ENCODE measurements at regions not wholly inside any gene's neighbourhood (a gene's known extent, or its start where the extent isn't known, plus 50 kb on each side); places are given as distances from the start of the nearest gene placed in this dataset.

DNA sequence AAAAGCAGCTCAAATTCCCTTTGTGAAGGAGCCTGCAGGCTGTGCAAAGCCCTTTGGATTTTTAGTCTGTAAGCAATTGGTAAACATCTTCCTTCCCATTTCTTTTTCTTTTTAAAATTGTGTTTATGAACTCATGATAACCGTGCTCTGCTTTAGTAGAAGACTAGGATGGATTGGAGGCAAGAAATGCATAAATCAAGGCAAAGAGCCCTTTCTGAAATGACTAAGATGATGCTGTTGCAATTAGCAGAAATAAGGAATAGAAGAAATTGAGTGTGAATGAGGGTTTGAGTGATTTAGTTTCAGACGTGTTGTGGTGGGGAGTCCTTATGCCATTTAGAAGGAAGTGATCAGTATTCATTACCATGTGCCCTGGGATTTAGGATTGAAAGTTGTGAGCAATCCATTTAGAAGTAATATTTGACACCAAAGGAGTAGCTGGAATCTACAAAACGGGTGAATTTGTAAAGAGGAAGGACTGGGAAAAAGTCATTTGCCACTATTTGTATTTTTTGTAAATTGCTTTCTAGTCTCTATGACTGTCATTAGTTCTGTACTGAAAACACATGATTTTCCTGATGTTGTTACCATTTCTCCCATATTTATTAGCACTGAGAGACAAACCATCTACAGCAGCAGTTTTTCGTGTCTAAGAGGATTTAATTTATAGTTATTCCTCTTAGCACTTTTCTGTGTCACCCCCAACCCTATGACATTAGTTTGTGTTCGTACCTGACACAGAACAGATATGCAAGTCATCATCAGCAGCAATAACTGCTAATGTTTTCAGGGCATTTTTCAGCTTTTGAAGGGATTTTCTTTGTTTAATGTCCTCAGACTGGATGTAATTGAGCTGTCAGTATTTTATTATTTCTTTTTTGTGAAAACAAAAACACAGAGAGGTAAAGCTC lies 265.0 kb downstream of the UTRN start:
- no peaks in the 10 kb centered on the region for H3K27me3 ChIP-seq
- no peaks in the 10 kb centered on the region for H3K9me3 ChIP-seq
- DNase-seq = no peak
- no peak overlapping the region for H3K4me3 ChIP-seq
- H3K27ac ChIP-seq = no peak overlapping the region
- peaks cover 64 to 83% (median 75%) of the 10 kb centered on the region in 3 donors for H3K36me3 ChIP-seq
- intact Hi-C loops (cut with DNase I; ENCODE audit: low total_unique reads) = no loop called here
- H3K4me1 ChIP-seq = no peaks in the 10 kb centered on the region
- TF ChIP-seq, protein P1, sequence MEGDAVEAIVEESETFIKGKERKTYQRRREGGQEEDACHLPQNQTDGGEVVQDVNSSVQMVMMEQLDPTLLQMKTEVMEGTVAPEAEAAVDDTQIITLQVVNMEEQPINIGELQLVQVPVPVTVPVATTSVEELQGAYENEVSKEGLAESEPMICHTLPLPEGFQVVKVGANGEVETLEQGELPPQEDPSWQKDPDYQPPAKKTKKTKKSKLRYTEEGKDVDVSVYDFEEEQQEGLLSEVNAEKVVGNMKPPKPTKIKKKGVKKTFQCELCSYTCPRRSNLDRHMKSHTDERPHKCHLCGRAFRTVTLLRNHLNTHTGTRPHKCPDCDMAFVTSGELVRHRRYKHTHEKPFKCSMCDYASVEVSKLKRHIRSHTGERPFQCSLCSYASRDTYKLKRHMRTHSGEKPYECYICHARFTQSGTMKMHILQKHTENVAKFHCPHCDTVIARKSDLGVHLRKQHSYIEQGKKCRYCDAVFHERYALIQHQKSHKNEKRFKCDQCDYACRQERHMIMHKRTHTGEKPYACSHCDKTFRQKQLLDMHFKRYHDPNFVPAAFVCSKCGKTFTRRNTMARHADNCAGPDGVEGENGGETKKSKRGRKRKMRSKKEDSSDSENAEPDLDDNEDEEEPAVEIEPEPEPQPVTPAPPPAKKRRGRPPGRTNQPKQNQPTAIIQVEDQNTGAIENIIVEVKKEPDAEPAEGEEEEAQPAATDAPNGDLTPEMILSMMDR (IDR thresholded peaks at IDR 0.05) = no peak

DNA sequence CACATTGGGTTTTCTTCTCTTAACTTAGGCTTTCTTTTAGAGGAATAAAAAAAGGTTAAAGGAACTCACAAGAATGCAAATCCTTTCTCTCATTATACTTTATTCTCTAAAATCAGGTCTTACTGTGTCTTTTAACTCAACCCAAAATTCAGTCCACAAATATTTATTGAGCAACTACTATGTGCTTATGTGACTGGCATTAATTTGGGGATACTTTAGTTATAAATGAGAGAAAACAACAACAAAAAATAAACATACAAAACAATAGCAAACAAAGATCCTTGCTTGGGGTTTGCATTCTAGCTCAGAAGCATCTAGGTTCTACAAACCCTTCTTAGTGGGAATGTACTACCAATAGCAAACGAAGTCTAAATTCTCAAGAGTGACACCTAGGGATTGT lies 266.2 kb downstream of the UTRN start:
- DNase-seq = no peak
- Histone ChIP-seq H3K27ac (no peak overlapping the region), H3K4me1 (no peaks in the 10 kb centered on the region), H3K36me3 (peaks cover 67 to 78% (median 74%) of the 10 kb centered on the region in 3 donors), H3K9me3 (no peaks in the 10 kb centered on the region), H3K27me3 (no peaks in the 10 kb centered on the region), H3K4me3 (no peak overlapping the region)
- intact Hi-C loops (cut with DNase I; ENCODE audit: low total_unique reads) = no loop called here
- TF ChIP-seq, protein P1 (IDR thresholded peaks at IDR 0.05) = no peak

DNA sequence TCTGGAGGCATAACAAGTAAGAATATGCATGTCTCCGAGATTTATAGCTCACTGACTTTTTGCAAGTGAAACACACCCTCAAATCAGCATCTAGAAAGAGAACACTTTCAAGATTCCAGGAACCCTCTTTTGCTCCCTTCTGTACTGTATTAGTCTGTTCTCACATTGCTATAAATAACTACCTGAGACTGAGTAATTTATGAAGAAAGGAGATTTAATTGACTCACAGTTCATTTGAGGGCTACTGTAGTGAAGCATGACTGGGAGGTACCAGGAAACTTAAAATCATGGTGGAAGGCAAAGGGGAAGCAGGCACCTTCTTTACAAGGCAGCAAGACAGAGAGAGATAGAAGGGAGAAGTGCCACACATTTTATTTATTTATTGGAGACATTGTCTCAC lies 269.9 kb downstream of the UTRN start:
- TF ChIP-seq, protein P1 (IDR thresholded peaks at IDR 0.05) = no peak
- intact Hi-C loops (cut with DNase I; ENCODE audit: low total_unique reads) = no loop called here

DNA sequence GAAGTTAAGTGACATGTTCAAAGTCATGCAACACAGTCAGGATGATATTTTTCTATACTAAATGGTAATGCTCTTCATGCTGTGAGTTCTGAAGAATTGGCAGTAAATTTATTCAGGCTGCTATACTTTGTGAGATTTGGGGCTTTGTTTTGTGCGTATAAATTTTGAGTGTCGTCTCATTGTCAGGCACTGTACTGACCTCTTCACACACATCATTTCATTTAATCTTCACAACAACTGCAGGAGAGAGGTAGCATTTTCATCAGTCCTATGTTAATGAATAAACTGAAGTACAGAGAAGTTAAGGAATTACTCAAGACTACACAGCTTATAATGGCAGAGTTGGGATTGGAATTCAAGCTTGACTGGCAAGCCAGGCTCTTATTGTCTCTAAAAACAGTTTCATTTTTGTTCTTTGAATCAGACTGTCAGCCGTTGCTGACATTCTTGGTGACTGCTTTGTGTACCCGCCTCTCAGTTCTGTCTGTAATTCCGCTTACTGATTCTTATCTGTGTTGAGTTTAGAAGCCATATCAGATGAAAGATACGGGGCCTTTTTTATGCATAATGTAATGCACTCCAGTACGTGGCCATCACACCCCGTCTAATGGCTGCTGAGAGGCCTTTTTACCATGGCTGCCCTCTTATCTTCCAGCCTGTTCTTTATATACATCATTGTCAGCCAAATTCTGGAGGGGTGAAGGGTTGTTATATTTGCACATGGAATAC lies 274.9 kb downstream of the UTRN start:
- TF ChIP-seq, protein P1 (IDR thresholded peaks at IDR 0.05) = no peak
- intact Hi-C loops (cut with DNase I; ENCODE audit: low total_unique reads) = no loop called here
- no peaks in the 10 kb centered on the region for H3K4me1 ChIP-seq
- no peak for DNase-seq
- no peak overlapping the region for H3K27ac ChIP-seq
- no peak overlapping the region for H3K4me3 ChIP-seq
- H3K36me3 ChIP-seq = peaks cover 33 to 48% (median 42%) of the 10 kb centered on the region in 3 donors
- no peaks in the 10 kb centered on the region for H3K9me3 ChIP-seq
- no peaks in the 10 kb centered on the region for H3K27me3 ChIP-seq

More for the DNA sequence above, 269.9 kb downstream of the UTRN start:
- no peak for DNase-seq
- no peaks in the 10 kb centered on the region for H3K4me1 ChIP-seq
- H3K9me3 ChIP-seq = no peaks in the 10 kb centered on the region
- H3K36me3 ChIP-seq = peaks cover 68 to 74% (median 71%) of the 10 kb centered on the region in 3 donors
- no peak overlapping the region for H3K27ac ChIP-seq
- H3K4me3 ChIP-seq = no peak overlapping the region
- no peaks in the 10 kb centered on the region for H3K27me3 ChIP-seq

DNA sequence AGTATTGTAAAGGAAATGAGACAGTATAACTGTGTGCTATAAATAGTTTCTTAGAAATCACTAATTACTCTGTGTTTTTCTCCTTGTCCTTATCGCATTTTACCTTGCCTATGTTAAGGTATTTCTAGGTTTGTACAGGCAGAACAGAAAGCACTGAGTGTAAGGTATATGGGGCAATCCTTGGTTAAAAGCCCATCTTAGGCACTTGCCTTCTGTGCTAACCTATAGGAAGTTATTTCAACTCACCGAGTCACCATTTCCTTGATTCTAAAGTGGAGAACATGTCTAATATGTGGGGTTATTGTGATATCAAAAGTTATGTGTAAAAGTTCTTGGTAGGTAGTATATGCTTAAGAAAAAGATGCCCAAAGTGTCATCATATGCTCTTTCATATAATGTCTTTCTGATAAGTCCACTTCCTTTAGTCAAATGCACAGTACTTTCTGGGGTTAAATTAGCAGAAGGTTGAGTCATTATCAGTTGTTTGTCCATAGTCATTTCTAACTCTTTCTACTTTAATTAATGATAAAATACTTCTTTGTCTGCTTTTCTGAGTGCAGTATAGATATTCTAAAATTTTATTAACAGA lies 276.4 kb downstream of the UTRN start:
- intact Hi-C loops (cut with DNase I; ENCODE audit: low total_unique reads) = no loop called here
- no peaks in the 10 kb centered on the region for H3K4me1 ChIP-seq
- TF ChIP-seq, protein P1 (IDR thresholded peaks at IDR 0.05) = no peak
- no peak for DNase-seq
- no peaks in the 10 kb centered on the region for H3K9me3 ChIP-seq
- H3K4me3 ChIP-seq = no peak overlapping the region
- peaks cover 29 to 35% (median 34%) of the 10 kb centered on the region in 3 donors for H3K36me3 ChIP-seq
- H3K27me3 ChIP-seq = no peaks in the 10 kb centered on the region
- no peak overlapping the region for H3K27ac ChIP-seq

Measured in tibial artery (tissue), 4 donors.